HG03342 (cell line): ENCODE measurements at regions not wholly inside any gene's neighbourhood (a gene's known extent, or its start where the extent isn't known, plus 50 kb on each side); places are given as distances from the start of the nearest gene placed in this dataset.
"Not testable (repeated sequence)": the region's sequence is repeated elsewhere in the genome, so short reads cannot be mapped to it uniquely, and the experiment has no call there.

Experiments
- ATAC-seq: cut with Tn5 transposase; IDR thresholded peaks from one replicate; pipeline ENCODE4 v1.9.1; 2021; ENCODE audit warnings: mild to moderate bottlenecking, moderate library complexity; ENCODE audit not compliant: unreplicated experiment

DNA sequence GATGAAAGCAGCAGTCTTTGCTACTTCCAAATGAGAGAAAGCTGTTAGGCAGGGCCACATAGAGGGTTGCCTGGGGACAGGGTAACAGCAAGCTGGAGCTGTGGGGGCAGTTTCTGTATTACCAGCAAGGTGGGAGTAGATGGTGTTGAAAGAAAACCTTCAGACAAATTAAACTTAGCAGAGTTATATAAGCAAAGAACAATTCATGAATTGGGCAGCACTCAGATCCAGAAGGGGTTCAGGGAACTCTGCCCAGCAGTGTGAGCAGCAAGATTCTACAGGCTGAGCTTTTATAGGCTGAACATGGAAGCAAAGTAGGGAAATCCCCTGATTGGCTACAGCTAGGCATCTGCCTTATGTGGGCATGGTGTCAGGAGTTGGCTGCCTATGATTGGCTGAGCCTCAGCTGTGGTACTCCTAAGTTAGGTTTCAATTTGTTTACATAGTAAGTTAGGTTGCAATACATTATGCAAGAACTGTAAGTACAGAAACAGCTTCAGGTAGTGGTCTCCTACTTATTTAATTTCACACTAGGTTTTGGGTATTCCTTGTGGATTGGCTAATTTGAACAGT is 64.1 kb upstream of the TMPRSS2 start:
- no peak for ATAC-seq

DNA sequence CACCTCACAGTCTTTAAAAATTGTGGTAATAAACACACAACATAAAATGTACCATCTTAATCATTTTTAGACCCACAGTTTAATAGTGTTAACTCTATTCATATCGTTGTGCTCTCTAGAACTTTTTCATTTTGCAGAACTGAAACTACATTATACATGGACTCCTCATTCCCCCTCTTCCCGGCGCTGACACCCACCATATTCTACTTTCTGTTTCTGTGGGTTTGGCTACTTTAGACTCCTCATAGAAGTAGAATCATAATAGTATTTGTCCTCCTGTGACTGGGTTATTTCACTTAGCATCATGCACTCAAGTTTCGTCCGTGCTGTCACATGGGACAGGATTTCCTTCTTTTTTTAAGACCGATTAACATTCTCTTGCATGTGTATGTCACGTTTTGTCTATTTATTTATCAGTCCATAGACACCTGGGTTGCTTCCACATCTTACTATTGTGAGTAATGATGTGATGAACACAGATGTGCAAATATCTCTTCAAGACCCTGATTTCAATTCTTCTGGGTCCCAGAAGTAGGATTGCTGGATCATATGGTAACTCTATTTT is 62.9 kb upstream of the TMPRSS2 start:
- peak; percentile 68 for ATAC-seq

DNA sequence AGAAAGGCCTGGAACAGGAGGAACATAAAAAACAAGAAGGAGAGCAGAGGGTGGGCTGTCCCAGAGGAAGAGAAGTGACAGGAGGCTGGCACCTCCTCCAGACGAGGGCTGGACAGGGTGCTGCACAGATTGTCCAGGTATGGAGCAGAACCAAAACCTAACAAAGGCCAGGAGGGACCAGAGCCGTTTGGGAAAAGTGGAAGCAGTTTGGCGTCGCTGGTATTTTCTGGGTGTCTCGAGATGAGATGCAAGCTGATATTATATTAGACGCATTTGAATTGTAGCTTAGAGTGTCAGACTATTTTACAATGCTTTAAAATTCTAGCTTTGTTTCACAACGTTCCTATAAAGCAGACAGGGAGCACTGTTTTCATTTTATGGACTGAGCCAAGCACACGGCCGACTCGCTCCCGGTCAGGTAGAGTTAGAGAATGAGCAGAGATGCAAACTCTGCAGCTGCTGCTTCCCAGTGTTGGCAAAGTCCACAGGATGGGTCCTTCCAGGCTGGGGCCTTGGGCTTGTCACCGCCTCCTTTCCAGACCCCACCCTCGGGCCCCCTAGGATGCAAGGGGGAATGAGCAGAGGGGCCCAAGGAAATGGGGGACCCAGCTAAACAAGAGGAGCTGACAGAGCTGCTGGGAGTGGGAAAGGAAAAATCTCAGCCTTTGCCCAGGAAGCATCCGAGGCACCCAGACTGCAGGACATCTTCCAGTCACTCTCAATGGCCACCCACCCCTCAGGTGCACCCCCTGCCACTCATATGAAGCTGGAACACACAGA is 60.8 kb upstream of the TMPRSS2 start:
- no peak for ATAC-seq

DNA sequence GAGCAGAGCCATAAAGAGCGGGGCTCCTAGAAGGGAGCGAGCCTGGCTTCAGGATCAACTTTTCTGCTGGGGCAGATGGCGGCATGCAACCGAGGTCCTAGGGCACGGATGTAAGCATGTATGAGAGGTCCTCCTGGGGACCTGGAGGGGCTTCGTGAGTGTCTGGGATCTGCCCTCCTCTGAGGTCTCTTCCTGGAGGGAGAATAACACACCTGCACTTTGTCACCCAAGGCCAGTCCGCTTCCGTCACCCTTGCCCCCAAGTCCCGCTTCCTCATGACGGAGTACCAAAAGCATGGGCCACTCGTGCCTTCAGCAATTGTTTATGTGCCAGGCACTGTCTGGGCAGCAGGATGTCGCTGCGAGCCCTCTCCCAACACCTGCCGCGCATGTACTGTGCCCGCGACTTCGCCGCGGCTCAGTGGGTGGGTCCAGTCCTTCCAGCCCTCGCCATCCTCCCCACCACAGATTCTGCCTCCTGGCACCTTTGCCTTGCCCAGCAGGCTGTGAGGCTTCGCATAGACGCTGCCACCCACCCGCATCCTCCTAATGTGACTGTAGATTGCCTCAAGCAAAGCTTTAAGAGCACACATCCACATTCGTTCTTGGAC is 60.0 kb upstream of the TMPRSS2 start:
- no peak for ATAC-seq

DNA sequence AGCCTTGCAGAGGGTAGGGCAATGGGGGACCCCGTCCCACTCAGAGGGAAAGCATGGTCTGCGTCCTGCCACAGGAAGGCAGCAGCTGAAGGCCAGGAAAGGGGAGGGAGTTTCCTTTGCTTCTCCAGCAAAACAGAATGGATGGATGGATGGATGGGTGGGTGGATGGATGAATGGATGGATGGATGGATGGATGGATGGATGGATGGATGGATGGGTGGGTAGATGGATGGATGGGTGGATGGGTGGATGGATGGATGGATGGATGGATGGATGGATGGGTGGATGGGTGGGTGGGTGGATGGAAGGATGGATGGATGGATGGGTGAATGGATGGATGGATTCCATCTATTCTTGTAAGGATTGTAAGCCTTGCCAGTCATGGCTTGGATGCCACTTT is 59.3 kb upstream of the TMPRSS2 start:
- ATAC-seq, result not testable (repeated sequence)

DNA sequence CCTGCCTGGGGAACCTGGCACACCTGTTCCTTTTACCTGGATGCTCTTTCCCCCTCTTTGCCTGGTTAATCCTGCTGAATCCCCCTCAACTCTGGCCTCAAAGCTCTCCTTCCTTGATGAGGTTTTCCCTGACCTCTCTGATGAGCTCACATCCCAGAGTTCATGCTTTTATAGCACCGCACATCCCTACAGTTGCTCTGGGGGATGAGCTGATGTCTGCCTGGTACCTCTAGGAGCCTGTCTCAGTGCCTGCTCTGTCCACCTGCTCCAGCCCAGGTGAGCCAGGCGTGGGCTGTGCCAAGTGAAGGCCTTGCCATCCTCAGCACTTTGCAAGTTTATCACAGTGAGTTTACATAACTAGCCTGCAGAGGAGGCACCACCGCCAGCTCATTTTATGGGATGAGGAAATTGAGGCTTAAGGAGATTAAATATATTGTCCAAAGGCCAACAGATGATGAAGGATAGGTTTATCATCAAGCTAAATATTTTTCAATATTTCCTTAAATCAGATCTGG is 58.6 kb upstream of the TMPRSS2 start:
- no peak for ATAC-seq

DNA sequence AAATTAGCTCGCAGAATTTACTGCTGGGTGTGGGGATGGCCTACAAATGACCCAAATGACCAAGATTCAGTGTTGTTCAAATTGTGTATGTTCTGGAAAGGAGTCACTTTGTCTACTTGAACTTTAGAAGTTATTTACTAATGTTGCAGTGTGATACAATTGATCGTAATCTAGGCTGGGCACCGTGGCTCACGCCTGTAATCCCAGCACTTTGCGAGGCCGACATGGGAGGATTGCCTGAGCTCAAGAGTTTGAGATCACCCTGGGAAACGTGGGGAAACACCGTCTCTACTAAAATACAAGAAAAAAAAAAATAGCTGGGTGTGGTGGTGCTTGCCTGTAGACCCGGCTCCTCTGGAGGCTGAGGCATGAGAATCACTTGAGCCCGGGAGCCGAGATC is 57.6 kb upstream of the TMPRSS2 start:
- ATAC-seq, result no peak

DNA sequence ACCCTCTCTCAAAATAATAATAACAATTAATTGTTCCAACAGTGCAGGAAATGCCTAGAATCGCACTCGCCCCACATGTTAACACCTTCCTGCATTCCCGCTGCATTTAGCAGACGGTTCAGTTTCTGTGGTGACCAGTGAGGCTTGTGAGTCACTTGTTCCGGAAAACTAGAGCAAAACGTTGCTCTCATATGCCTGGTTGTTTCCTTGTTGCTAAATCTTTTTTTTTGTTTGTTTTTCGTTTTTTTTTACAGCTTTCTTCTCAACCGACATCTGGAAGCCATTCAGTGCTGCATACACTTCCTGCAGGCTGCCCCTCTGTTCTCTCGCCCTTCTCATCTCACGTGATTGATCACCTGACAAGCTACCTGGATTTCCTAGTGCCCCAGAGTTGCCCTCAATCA is 56.9 kb upstream of the TMPRSS2 start:
- no peak for ATAC-seq

DNA sequence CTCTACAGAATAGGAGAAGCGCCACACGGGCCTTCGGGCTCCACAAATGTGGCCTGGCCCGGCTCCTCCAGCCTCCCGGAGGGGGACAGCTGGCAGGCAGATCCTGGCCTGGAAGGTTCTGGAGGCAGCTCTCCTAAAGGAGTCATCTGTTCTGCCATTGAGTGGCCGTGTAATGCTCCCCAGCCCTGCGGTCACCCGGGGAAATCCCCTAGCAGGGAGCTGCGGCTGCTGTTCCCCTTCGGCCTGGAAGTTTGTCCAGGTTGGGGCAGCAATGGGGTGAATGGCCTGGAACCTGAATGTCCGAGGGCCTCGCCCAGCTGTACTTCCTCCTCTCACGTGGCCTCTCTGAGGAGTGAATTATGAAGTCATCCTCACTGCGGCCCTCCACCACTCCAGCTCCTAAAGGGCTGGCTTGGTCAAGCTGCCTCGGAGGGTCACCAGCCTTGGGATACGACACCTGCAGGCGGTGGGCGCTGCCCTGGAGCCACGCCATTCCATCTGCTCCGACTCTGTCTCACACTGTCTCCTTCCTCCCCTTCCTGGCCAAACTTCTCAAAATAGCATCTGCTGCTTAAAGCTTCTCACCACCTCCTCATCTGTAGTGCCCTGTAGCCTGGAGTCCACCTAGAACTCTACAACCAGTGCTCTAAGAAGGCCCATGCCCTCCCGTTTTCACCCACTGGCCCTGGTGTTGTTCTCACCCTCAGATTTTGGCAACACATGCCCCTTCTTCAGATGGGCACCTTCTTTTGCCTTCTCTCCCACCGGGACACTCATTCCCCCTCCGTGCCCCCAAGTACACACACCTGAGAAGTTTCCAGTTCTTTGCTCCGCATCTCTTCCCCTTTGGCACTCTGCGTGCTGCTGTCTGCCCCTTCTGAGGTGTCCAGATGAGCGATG is 54.4 kb upstream of the TMPRSS2 start:
- no peak for ATAC-seq

DNA sequence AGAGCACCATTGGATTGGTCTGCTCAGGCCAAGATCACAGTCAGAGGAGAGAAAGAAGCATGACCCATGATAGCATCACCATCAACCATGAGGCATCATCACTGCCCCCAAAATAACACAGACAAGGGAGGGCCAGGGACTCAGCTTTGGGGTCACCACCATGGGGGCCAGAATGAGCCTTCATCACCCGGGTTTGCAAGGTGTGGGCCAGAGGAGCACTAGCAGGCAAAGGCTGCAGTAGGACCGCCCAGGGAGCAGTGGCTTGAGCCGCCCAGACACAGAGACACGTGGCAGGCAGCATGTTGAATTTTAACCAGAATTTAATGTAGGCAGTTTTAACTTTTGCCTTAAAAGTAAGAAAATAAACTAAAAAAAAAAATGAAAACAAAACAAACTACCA is 53.7 kb upstream of the TMPRSS2 start:
- ATAC-seq, result no peak

DNA sequence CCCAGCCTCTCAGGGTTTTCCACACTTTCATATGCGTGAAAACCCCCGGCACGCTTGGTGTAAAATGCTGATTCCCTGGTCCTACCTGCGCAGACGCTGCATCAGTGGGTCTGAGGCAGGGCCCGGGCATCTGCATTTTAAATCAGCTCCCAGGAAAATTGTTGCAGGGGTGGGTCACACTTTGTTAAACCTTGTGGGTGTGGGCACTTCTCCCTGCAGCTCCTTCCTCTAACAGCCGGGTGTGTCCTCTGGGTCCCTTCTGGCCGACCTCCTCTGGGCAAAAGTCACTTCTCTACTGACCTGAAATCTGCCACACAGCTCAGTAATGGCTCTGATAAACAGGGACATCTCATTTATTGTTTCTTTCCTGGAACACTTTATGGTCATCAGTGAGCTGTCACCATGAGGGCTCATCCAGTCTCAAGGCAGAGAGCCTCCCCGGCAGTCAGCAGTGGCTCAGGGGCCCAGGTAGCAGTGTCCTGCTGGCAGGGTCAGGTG is 52.8 kb upstream of the TMPRSS2 start:
- no peak for ATAC-seq

DNA sequence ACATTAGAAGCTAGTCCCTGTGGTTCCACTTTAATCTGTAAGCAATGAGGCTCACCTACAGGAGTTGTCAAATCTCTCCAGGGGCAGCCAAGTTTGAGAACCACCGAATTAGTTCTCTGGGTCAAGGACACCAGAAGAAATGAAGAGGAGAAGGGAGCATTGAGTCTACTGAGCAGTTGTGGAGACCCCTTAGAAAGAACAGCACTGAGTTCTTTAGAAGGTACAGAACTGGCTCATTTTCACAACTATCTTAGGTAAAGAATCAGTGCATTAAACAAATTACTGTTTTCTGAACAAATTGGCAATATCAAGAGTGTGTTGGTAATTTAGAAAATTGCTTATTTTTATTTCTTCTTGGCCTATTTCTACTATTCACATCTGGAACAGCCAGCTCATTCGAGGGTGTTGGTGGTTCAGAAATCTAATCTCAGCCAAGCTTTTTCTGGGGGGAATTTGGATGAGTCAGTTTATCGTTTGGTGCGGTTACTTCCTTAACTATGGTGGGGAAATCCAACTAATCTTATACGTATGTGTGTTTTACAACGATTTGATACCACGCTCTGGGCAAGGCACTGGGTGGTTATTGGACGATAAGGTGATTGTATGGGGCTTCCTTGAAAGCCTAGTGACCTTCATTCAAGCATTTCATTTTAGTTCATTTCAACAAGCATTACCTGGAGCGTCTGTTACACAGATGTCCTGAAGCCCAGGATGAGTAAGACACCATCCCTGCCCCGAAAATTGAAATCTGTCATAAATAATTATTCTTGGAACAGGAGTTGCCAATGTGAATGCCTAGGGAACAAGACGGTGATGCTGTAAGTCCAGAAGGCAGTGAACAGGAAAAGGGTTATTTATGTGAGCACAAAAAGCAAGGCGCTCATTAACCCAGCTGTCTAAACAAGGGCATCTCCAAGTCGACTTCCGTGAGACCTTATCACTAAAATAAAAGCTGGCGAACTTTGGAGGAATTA is 52.0 kb upstream of the TMPRSS2 start:
- no peak for ATAC-seq

DNA sequence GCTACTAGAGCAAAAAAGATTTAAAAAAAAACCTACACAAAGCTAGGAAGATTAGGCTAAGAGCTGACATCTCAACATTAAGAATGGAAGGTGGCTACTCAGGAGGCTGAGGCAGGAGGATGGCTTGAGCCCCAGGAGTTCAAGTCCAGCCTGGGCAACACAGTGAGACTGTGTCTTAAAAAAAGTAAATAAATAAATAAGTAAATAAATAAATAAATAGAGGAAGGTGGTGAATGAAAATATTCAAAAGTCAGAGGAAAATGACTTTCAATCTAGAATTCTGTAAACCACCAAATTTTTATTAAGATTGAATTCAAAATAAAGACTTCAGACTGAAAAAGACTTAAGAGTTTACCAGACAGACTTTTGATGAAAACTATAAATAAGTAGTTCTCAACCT is 50.9 kb upstream of the TMPRSS2 start:
- no peak for ATAC-seq

DNA sequence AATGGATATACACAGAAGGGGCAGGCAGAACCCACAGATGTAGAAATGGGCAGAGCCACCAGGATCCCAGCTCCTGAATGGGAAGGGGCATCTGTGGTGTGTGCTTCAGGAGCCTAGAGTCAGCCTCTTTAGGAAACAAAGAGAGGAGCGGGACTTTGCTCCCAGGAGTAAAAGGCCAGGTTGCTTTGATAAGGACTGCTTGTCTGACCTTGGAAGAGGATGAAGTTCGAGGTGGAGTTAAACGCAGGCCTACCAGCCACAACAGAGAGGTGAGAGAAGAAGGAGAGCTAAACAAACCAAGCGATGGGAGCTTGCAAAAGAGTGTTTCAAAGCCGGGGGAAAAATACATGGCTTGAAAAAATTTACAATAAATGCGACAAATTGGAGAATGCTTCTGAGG is 49.9 kb upstream of the TMPRSS2 start:
- no peak for ATAC-seq
